ENCODE measurements at regions not wholly inside any gene's neighbourhood (a gene's known extent, or its start where the extent isn't known, plus 50 kb on each side); places are given as distances from the start of the nearest gene placed in this dataset.
A peak's percentile ranks its signal among the peaks of the same experiment; 100 is the strongest.

DNA sequence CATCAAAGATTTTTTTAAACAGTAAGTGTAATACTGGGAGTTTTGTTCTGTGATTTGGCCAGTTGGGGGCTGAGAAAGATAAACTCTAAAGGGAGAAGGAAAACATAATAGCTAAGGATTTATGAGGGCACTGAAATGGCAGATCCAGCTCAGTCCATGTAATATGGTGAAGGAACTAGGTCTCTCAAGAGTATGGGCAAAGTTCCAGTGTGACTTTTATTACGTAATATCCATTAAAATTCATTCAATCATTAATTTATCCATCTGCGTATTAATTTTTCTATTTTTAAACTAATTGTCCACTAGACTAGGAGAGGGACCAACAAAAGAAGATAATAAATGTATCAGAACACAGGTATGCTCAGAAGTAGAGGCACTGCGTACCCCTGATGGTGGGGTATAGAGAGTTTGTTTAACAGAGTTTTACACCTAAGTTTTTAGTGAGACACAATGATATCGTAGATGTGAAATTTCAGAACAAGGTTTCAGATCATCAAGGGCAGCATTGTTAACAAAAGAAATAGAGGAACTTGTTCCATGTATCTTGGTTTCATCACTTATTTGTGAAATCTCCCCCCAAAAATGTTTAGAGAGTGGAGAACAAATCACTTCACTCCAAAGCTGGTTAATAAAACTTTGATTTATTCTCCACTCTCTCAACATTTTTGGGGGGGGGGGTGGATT is 351.1 kb downstream of the GRXCR1 start:
- no peak for DNase-seq (ENCODE audit: low spot score)

- peak; percentile 15 for DNase-seq (ENCODE audit: low spot score)
These were observed 352.3 kb downstream of the GRXCR1 start for GRCh38 chr4:43244688-43245382.

DNA sequence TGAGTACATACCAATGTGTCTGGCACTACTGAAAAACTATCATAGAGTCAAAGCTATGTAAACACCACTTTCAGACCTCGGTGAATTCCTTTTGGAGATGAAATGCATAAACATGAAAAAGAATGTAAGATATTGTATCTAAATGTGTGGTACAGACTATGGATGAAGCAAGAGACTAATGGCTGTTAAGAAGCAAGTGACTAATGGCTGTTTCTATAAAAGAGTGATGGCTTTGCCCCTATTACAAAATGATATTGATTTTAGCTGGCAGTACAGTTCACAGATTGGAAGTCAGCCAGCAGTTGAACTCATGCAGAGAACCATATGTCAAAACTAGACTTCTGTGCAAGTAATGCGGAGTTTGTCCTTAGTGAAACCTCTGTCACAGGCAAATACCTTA is 359.3 kb downstream of the GRXCR1 start:
- no peak for DNase-seq (ENCODE audit: low spot score)

DNA sequence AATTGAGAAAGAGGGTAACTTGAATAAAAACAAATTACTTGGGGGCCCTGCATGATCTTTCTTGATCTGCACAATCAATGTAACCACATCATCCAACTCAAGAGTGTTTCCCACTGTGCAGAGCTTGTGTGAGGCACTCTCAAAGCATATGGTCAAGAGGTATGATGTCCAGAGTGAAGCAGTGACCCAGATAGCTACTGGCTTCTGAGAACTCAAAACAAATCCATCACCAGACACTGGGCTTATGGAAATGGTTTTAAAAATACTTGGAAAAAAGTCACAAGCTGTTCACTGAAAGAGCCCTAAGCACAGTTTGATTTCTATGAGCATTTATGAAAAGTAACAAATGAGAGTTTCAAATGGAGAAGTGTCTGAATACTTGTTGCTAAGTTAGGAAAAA is 361.0 kb downstream of the GRXCR1 start:
- no peak for DNase-seq (ENCODE audit: low spot score)

- no peak for DNase-seq (ENCODE audit: low spot score)
These were observed 372.2 kb downstream of the GRXCR1 start for GRCh38 chr4:43264730-43265129.

DNA sequence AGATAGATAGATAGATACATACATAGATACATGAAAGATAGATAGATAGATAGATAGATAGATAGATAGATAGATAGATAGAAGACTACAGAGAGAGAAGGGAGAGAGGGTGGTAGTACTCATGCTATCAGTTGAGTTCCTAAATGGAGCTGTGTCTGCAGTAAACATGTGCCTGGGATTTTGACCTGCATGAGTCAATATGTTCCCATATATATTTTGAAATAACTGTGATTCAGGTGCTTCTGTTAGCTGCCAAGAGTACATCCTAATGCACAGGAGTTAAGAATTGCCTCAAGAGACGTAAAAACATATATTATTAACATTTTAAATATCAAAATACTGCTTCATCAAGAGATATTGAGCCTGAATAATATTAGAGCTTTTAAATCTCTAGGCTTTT is 379.4 kb downstream of the GRXCR1 start:
- no peak for DNase-seq (ENCODE audit: low spot score)

DNA sequence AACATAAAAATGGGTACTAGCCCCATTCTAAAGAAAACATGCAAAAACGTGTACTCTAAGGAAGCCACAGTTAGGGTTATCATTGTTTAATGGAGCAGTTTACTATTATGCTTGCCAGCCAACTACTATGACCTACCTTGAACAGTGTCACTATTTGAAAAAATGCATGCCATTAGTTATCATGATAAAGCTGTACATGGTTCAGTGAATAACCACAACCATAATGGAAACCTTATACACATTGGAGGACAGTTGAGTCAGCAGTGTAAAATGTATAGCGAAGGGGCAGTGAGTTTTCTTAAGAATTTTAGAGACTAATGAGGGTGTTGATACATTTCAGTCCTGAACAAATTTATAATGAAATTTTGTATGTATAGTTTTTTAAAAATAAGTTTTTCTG is 381.9 kb downstream of the GRXCR1 start:
- DNase-seq (ENCODE audit: low spot score): no peak

- DNase-seq (ENCODE audit: low spot score): no peak
These were observed 383.3 kb downstream of the GRXCR1 start for GRCh38 chr4:43275779-43276178.

- no peak for DNase-seq (ENCODE audit: low spot score)
These were observed 383.8 kb downstream of the GRXCR1 start for GRCh38 chr4:43276321-43276720.

GRCh38 chr4:43277003-43277402 is 384.5 kb downstream of the GRXCR1 start:
- no peak for DNase-seq (ENCODE audit: low spot score)

GRCh38 chr4:43282534-43282933 is 390.0 kb downstream of the GRXCR1 start:
- no peak for DNase-seq (ENCODE audit: low spot score)

GRCh38 chr4:43286137-43286536 is 393.6 kb downstream of the GRXCR1 start:
- no peak for DNase-seq (ENCODE audit: low spot score)

GRCh38 chr4:43296946-43297528 is 404.5 kb downstream of the GRXCR1 start:
- DNase-seq (ENCODE audit: low spot score): no peak

GRCh38 chr4:43316813-43317212 is 424.3 kb downstream of the GRXCR1 start:
- DNase-seq (ENCODE audit: low spot score): no peak

GRCh38 chr4:43325220-43325967 is 432.9 kb downstream of the GRXCR1 start:
- DNase-seq (ENCODE audit: low spot score): no peak

- no peak for DNase-seq (ENCODE audit: low spot score)
These were observed 437.8 kb downstream of the GRXCR1 start for GRCh38 chr4:43330288-43330687.

GRCh38 chr4:43331226-43332051 is 438.9 kb downstream of the GRXCR1 start:
- DNase-seq (ENCODE audit: low spot score): no peak

DNA sequence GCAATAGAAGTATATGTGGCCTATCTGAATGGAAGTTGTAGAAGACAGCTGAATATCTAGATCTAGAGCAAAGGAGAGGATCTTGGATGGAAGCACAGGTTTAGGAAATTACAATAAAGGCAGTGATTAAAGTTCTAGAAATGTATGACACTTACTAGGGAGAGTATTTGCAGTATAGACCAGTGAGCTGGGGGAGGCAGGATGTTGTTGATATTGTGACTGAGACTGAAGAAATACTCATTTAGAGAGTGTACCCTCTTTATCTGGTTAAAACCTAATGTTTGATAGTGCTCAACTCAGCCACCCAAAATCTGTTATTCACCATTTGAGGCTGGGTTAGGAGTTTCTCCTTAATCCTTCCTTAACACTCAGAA is 439.5 kb downstream of the GRXCR1 start:
- DNase-seq (ENCODE audit: low spot score): no peak

DNA sequence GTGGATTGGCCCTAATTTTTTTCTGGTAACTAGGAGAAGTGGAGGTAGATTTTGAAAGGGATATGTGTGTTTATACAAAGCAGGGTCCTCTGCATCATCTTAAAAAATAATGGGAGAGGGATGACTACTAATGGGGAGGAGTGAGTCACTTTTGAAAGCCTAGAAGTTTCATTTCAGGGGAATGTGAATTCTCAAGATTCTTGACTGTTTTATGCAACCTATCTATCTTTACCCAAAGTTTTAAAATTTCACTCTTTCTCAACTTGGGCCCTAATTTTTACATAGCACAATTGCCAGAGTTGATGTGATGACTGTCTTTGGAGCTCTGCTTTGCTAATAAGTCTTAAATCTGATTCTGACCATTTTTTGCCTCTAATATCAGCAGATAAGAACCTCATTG is 445.2 kb downstream of the GRXCR1 start:
- DNase-seq (ENCODE audit: low spot score): no peak

GRCh38 chr4:43339435-43339834 is 446.9 kb downstream of the GRXCR1 start:
- DNase-seq (ENCODE audit: low spot score): no peak

DNA sequence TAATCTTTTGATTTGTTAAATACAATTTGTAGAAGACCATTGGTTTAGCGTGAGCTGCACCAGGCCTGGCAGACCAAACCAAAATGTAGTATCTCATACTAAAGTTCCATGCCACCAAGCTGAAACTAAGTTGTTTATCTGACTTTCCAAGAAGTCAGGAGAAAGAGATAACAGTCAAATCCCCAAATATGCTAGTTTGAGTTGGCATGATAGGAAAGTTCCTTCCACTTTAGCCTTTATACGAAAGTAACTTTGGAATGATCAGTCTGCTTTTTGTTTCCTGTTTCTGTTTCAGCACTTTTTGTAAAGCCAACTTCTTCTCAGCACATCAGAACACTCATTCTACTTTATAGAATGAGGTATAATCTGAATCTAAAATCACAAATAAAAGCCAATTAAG is 449.2 kb downstream of the GRXCR1 start:
- peak; percentile 76 for DNase-seq (ENCODE audit: low spot score)

GRCh38 chr4:43343298-43343697 is 450.8 kb downstream of the GRXCR1 start:
- no peak for DNase-seq (ENCODE audit: low spot score)
